ENCODE measurements at regions not wholly inside any gene's neighbourhood (a gene's known extent, or its start where the extent isn't known, plus 50 kb on each side); places are given as distances from the start of the nearest gene placed in this dataset.

DNA sequence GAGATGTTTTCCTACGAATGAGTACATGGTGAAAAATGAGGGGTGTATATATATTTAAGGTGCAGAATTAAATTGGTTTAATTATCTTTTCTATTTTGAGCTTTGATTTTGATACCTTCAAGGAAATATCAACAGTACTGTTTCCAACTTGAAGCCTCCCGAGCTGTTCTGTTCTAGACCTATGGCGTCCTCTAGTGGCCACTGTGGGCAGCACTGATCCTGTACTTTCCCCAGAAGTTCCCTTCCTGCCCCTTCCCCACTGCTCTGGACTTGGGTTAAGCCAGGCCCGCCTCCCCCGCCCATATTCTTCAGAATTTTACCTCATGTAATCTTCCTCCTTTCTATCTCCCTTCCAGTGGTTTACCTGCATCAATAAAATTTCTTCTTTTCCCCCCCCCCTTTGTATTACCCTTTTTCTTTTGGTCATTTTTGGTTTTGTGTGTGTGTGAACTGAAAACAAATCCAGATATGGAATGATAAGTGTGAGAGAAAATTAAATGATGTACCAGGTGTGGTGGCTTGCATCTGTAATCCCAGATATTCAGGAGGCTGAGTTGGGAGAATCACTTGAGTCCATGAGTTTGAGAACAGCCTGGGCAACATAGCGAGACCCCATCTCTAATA, 1643.5 kb downstream of the TP53TG3F start:
- no peak for TF ChIP-seq EZH2 (IDR thresholded peaks at IDR 0.05; ENCODE audit: borderline replicate concordance, insufficient read depth, low read depth, low read length, poor library complexity, severe bottlenecking)
- TF ChIP-seq, protein P1, sequence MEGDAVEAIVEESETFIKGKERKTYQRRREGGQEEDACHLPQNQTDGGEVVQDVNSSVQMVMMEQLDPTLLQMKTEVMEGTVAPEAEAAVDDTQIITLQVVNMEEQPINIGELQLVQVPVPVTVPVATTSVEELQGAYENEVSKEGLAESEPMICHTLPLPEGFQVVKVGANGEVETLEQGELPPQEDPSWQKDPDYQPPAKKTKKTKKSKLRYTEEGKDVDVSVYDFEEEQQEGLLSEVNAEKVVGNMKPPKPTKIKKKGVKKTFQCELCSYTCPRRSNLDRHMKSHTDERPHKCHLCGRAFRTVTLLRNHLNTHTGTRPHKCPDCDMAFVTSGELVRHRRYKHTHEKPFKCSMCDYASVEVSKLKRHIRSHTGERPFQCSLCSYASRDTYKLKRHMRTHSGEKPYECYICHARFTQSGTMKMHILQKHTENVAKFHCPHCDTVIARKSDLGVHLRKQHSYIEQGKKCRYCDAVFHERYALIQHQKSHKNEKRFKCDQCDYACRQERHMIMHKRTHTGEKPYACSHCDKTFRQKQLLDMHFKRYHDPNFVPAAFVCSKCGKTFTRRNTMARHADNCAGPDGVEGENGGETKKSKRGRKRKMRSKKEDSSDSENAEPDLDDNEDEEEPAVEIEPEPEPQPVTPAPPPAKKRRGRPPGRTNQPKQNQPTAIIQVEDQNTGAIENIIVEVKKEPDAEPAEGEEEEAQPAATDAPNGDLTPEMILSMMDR (IDR thresholded peaks at IDR 0.05): no peak

Data from B cell (primary cell).